ENCODE measurements at regions not wholly inside any gene's neighbourhood (a gene's known extent, or its start where the extent isn't known, plus 50 kb on each side); places are given as distances from the start of the nearest gene placed in this dataset.
"Not testable (repeated sequence)": the region's sequence is repeated elsewhere in the genome, so short reads cannot be mapped to it uniquely, and the experiment has no call there.

- intact Hi-C loops (cut with micrococcal nuclease) = no loop called here
Measured at GRCh38 chr22:35138521-35138920, 72.6 kb downstream of the ISX start.

DNA sequence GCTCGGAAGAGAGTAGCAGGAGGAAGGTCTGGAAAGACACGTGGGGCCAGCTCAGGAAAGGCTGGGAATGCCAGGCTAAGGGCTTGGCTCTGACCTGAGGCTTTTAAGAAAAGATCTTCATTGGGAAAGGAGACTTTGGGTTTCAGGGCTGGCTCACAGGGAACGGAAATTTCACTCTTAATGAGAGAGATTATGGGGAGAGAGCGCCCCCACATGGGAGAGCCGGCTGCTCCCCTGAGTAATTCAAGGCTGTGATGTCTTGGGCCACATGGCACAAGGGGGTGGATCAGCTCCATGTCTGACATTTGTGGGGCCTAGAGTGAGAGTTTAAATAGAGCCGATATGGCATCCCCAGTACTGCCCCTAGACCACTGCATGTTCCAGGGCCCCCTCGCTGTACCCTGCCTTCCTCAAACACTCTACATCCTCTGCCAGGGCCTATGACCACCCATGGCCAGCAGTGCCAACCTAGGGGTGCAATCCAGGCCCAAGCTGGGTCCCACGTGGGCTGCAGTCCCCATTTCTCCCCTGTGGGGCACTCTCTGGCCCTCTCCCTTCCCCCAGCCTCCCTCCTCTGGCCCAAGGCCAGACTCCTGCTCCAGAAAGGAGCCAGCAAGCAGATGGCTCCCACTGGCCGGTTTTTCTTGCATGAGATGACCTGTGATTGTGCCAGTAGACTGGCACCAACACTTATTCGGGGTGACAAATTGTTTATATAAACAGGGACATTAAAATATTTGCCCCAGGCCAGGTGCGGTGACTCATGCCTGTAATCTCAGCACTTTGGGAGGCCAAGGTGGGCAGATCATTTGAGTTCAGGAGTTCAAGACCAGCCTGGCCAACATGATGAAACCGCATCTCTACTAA lies 75.2 kb downstream of the ISX start:
- intact Hi-C loops (cut with micrococcal nuclease) = no loop called here

DNA sequence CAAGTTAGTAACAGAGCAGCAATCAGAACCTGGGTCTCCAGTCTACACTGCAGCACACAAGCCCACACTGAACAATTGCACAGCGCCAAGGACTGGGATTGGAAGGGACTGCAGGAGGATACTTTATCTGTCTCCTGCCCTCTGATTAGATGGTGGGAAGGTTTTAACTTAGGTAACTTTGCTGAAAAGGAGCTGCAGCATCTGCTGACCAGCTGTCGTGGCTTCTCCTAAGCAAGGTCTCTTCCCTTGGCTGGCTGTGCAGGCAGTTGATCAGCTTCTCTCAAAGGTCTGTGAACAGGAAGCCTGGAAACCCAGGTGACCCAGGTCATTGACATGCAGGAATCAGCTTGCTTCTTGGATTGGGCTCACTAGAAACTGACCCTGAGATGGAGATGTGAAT lies 82.4 kb downstream of the ISX start:
- intact Hi-C loops (cut with micrococcal nuclease) = no loop called here

GRCh38 chr22:35148866-35149548 lies 83.0 kb downstream of the ISX start:
- intact Hi-C loops (cut with micrococcal nuclease) = no loop called here

- intact Hi-C loops (cut with micrococcal nuclease) = loop anchor here (5.0 to 10.0 kb wide), 2 partner anchors 84 to 738 kb away; no protein-coding TSS in a partner anchor
Measured at GRCh38 chr22:35150183-35151107, 84.5 kb downstream of the ISX start.

DNA sequence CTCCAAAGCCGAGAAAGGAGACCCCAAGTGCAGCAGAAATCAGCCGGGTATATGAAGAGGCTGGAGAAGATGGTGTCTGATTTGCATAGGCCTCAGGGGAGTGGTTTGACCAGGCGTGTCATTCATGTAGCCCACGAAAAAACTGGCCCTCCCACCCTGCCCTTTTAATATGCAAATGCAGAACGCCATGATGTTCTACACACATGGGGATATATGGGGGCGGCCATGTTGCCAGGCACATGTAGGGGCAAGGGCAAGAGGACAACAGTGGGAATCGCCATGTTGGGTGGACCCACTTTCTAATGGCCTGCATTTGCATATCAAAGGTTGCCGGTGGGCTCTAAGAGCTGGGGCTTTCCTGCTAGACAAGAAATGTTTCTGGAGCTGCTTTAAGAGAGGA lies 86.4 kb downstream of the ISX start:
- intact Hi-C loops (cut with micrococcal nuclease) = loop anchor here (5.0 to 10.0 kb wide), 2 partner anchors 82 to 740 kb away; no protein-coding TSS in a partner anchor

DNA sequence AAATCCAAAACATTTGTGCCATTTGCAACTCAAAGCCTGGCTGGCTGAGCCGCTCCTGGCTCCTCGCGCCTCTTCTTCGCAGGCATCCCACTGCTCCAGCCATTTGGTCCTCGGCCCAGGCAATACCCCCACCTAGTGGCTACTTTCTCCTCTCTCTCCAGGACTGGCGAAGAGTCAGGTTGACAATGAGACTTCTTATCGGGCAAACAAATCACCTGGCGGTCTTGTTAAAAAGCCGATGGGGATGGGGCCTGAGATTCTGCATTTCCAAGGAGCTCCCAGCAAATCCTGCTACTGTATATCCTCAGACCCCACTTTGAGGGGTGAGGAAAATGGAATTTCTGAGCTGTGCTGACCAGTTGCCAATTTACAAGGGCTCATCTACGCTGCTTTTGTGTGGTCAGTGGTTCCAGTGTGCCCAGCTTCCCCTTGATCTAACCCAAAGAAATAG lies 89.0 kb downstream of the ISX start:
- intact Hi-C loops (cut with micrococcal nuclease) = loop anchor here (5.0 to 10.0 kb wide), 2 partner anchors 80 to 743 kb away; no protein-coding TSS in a partner anchor

GRCh38 chr22:35155403-35156025 lies 89.6 kb downstream of the ISX start:
- intact Hi-C loops (cut with micrococcal nuclease) = loop anchor here (10.0 kb wide), 1 partner anchor 79 kb away; no protein-coding TSS in a partner anchor

DNA sequence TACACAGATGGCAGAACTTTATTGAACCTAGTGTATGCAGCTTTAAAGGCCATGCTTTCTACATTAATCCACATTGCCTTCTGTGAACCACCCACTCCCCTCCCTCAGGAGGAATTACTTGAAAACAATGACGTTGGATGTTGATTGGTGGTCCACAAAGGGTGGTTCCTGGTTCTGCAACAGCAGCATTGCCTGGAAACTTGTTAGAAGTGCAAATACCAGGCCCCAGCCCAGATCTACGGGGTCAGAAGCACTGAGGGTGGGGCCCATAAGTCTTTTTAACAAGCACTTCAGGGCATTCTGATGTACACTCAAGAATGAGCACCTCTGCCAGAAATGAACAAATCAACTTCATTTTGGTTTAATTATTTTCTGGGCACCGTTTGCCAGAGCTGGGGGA lies 91.0 kb downstream of the ISX start:
- intact Hi-C loops (cut with micrococcal nuclease) = loop anchor here (10.0 kb wide), 1 partner anchor 78 kb away; no protein-coding TSS in a partner anchor

GRCh38 chr22:35158336-35158735 lies 92.4 kb downstream of the ISX start:
- intact Hi-C loops (cut with micrococcal nuclease) = loop anchor here (10.0 kb wide), 1 partner anchor 76 kb away; no protein-coding TSS in a partner anchor

GRCh38 chr22:35159343-35159742 lies 93.4 kb downstream of the ISX start:
- intact Hi-C loops (cut with micrococcal nuclease) = loop anchor here (10.0 kb wide), 1 partner anchor 75 kb away; no protein-coding TSS in a partner anchor

GRCh38 chr22:35160268-35160667 lies 94.3 kb downstream of the ISX start:
- intact Hi-C loops (cut with micrococcal nuclease) = no loop called here

DNA sequence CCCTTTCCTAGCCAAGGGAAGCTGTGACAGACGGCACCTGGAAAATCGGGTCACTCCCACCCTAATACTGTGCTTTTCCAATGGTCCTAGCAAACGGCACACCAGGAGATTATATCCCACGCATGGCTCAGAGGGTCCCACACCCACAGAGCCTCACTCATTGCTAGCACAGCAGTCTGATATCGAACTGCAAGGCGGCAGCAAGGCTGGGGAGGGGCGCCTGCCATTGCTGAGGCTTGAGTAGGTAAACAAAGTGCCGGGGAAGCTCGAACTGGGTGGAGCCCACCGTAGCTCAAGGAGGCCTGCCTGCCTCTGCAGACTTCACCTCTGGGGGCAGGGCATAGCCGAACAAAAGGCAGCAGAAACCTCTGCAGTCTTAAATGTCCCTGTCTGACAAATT lies 91.4 kb upstream of the HMGXB4 start:
- intact Hi-C loops (cut with micrococcal nuclease) = not testable (repeated sequence)

GRCh38 chr22:35170716-35171697 lies 86.3 kb upstream of the HMGXB4 start:
- intact Hi-C loops (cut with micrococcal nuclease) = no loop called here

- intact Hi-C loops (cut with micrococcal nuclease) = no loop called here
Measured at GRCh38 chr22:35172442-35172841, 84.9 kb upstream of the HMGXB4 start.

- intact Hi-C loops (cut with micrococcal nuclease) = no loop called here
Measured at GRCh38 chr22:35173655-35174054, 83.6 kb upstream of the HMGXB4 start.

GRCh38 chr22:35174401-35175038 lies 82.8 kb upstream of the HMGXB4 start:
- intact Hi-C loops (cut with micrococcal nuclease) = no loop called here

DNA sequence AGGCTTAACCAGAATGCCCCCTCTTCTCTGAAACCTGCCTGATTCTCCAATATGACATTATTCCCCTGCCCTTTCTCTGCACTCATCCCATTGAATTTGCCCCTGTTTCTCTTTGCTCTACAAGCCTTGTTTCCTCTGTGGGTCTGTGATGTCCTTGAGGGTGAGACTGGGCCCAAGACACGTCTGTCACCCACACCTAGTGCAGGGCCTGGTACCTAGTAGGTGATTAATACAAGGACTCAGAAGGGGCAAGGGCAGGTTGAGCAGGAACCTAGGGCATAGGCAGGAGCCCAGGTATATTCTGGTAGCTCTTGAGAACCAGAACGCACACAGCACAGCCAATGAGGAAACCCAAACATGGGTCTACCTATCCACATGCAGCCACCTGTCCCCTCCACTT lies 81.9 kb upstream of the HMGXB4 start:
- intact Hi-C loops (cut with micrococcal nuclease) = no loop called here

DNA sequence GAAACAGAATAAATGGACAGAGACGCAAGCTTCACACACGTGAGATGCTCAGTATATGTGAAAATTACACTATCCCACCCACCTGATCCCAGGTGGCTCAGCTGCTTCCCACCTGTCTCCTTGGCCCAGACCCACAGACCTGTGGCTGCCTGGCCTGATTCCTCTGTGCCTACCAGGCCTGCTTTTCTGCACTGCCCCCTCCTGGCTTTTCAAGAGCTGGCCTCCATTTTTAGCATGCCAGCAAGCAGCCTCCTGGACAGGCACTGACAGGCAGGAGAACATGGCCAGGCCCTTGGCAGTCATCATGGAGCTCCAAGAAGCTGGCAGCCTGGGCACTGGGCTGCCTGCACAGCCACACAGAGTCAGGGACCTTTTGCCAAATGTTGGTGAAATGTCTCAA lies 79.5 kb upstream of the HMGXB4 start:
- intact Hi-C loops (cut with micrococcal nuclease) = no loop called here
